HG03442 (cell line): ENCODE measurements at regions not wholly inside any gene's neighbourhood (a gene's known extent, or its start where the extent isn't known, plus 50 kb on each side); places are given as distances from the start of the nearest gene placed in this dataset.
"Not testable (repeated sequence)": the region's sequence is repeated elsewhere in the genome, so short reads cannot be mapped to it uniquely, and the experiment has no call there.

Experiments used
- ATAC-seq: cut with Tn5 transposase; IDR thresholded peaks from one replicate; pipeline ENCODE4 v1.9.1; 2021; ENCODE audit warnings: mild to moderate bottlenecking, moderate library complexity; ENCODE audit not compliant: unreplicated experiment

DNA sequence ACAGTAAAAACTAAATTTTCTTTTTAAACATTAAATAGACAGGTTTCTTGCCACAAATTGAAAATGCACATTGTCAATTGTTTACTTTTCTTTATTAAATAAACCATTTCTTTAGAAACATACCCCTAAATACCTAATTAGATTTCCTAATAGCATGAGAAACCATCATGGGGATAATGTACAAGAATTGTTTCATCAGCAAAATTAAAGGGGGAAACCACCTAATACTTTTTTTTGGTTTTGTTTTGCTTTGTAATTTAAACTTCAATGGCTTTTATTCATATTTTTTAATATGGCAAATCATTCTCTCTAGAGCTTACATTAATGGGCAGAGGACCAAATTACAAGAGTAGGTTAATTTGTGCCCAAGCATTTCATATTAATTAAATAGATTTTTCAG, 987.9 kb downstream of the EPHA7 start:
- no peak for ATAC-seq

DNA sequence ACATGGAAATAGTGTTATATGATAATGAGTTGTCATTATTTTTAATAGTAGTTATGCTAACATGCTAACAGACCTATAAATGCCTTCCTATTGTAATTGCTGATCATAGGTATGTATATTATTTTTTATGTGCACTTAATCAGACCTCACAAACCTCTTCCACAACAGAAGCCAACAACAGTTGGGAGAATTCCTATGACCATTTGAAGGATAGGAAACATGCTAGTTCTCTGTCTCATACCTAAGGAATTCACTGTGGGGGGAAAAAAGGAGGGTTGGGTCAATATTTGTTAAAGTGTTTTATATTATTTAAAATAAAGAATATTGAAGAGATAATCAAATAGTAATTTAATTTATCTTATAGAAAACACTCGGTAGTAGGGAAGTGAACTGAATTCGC, 990.9 kb downstream of the EPHA7 start:
- no peak for ATAC-seq

DNA sequence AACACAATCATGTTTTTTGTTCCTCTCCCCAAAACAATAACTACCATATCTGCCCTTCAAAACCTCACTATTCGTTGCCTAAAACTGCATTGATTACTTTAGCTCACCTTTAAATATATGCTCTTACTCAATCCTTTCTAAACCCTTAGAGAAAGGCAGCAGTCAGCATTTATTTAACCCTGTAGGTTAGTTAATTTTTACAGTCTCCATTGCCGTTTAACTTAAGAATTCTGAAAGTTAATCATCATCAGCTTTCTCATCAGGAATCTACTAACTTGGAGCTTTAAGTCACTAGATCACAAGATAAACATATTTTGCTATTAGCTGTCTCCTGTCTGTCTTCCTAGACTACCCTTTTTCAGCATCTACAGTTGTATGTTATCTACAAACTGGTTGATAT, 991.9 kb downstream of the EPHA7 start:
- ATAC-seq, result no peak

DNA sequence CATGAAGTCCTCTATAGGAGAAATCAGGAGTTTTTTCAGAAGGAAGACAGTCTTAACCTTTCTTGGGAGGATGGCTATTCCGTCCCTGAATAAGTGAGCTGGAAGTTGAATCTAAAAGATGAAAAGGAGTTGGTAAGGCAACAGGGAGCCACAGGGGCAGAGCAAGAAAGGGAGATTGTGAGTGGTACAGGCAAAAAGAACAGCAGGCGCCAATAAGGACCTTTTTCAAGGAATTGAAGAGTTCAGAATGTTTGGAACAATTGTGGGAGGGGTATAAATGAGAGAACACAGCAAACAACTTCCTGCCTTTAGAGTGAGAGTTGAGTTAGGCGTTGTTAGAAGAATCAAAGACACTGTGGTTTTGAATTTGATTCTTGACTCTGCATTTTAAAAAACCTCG, 1003.7 kb downstream of the EPHA7 start:
- no peak for ATAC-seq

DNA sequence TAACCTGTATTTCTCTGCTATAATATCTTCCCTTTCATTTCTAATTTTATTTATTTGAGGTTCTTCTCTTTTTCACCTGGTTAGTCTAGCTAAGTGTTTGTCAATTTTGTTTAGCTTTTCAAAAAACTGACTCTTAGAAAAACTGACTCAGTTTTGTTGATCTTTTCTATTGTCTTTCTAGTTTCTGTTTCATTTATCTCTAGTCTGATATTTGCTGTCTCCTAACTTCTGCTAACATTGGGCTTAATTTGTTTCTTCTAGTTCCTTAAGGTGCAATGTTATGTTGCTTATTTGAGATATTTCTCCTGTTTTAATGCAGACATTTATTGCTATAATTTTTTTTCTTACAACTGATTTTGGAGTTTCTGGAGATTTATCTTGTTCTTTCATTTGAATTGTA, 1011.0 kb downstream of the EPHA7 start:
- no peak for ATAC-seq

DNA sequence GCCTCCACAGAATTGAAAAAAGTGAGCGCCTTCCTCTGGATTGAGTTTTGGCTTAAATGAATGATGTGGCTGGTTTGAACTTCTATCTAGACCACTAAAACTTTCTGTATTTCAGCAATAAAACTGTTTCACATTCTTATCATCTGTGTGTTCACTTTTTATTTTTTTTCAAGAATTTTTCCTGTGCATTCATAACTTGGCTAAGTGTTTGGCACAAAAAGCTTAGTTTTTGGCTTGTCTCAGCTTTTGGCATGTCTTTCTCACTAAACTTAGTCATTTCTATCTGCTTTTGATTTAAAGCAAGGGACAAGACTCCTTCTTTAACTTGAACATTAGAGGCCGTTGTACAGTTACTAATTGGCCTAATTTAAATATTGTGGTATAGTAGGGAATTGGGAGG, 1015.1 kb downstream of the EPHA7 start:
- no peak for ATAC-seq

DNA sequence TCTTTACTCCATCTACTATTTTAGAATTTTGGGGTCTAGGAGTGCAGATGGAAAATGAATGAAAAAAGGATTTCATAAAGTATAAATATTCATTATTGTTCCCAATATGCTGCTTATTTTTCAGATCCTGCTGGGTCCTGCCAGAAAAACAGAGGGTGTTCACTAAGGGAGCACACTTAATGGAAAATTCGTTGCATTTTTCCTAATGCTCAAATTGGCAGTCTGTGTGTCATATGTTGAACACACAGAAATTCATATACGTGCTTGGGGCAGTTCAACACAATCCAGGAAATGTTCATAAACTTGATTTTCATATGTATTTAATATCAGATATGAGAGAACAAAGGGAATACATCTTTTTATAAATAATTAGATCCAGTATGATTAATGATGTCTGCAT, 1019.4 kb downstream of the EPHA7 start:
- no peak for ATAC-seq

DNA sequence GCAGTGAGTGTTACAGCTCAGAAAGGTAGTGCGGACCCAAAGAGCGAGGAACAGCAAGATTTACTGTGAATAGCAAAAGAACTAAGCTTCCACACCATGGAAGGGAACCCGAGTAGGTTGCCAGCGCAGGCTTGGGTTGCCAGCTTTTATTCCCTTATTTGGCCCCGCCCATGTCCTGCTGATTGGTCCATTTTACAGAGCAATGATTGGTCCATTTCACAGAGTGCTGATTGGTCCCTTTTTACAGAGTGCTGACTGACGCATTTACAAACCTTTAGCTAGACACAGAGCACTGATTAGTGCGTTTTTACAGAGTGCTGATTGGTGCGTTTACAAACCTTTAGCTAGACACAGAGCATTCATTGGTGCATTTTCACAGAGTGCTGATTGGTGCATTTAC, 1030.7 kb downstream of the EPHA7 start:
- not testable (repeated sequence) for ATAC-seq

DNA sequence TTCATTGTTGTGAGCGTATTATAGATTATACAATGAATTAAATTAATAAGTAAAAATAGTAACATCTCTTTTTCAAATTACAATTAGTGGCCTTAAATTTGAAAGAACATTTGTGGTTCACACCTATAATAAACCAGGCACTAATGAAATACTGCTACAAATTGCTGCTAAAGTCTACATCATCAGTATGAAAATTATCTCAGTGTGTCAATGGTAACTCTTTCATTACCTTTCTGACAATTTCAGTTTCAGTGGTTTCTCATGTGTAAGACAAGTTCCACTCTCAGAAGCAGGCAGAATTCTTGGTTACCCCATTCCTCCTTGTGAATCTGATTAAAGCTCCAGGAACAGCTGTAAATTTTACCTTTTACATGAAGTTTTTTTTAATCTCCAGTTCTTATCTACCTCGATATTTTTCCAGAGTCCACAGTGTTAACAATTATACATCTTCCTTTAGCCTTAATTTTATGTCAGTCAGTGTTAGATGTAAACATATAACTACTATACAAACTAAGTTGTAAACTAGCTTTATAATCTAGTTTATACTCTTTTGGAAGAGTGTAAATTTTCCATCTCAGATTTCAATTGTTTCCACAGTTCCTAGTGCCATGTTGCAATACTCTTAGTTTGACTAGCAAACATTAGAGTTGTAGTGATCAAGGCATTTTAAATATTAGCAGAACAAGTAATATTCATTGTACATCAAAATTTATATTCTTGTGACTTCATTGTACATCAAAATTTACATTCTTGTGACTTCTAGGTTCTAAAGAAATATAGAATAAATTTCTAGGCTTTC, 1038.4 kb downstream of the EPHA7 start:
- no peak for ATAC-seq

DNA sequence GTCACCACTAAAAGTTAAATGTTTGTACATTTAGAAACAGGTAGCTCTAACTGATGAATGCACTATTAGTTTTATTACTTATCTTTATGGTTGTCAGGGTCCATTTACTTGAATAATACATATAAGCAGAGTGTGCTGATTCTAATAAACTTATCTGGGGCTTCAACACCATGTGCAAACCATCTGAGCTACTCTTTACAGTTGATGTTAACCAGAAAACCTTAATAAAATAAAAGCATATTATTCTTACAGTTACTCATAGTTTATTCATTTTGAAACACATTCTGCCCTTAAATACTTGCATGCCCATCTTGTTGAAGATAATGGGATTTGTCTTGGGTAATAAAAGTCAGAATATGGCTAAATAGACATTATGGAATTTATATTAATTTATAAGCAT, 1042.2 kb downstream of the EPHA7 start:
- no peak for ATAC-seq

DNA sequence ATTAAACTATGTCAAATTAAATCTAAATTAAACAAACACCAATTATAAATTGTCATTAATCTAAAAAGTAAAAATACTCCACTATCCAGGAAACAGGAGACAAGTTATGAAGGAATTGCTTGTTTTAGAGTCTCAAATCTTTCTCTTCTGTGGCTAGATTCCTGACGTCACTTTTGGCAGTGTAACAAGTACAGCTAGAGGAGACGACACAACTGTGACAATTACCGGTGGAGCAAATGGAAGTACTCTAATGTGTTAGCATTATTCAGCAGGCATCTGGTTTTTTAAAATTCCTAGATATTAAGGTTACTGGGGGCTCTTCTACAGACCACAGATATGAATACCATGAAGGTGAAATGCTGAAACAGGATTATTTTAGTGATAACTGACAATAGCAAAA, 1042.7 kb downstream of the EPHA7 start:
- no peak for ATAC-seq

DNA sequence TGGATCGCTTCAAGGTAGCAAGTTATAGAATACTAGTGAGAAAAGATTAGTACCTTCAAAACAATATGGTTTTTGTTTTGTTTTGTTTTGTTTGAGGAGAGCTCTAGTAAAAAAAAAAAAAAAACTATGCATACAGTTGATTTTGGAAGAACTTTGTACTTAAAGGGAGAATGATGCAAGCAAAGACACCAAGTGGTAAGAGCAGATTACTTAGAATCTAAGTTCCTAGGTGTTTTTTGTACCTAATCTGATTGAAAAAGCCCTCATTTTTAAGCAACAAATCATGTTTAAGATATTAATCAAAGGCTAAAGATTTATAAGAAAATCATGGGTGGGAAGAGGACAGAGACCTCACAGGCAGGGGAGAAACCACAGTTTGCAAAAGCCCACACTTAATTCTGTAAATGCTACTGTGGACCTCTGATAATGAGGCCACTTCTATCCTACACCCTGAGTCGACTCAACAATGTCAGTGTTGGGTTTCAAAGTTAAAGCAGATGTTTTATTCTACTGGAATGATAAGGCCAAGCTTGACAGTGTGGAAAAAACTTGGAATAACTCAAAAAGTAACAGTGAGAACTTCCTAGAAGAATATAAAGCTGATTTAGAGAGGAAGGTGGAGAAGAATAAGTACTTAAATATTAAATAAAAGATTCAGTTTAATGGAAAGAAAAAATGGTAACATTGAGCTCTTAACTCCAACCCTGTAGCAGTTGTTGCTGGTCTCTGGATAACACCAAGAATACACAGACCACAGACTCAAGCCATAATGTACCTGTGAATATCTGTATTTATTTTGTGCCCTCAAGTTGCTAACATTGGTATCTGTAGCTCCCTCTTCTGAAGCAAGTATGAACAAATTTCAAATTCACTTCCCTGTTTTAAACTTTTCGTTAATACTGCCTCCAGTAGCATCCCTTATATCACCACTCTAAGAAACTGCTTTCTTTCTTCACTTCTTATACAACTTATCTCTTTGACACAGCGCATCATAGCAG, 1047.8 kb downstream of the EPHA7 start:
- no peak for ATAC-seq

DNA sequence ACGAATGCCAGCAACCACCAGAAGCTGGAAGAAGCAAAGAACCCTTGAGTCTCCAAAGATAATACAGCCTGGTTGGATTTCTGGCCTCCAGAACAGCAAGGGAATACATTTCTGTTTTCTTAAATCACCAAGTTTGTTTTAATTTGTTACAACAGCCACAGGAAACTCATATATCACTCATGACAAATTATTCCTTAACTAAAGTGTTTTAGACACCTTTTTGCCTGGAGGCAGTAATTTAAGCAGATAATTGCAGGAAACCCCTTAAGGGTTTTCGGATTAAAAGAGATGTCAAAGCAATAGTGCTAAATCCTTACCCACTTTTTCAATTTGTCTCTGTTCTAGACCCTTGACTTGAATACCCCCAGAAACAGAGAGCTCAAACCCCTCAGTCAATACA, 1050.0 kb downstream of the EPHA7 start:
- ATAC-seq, result no peak

DNA sequence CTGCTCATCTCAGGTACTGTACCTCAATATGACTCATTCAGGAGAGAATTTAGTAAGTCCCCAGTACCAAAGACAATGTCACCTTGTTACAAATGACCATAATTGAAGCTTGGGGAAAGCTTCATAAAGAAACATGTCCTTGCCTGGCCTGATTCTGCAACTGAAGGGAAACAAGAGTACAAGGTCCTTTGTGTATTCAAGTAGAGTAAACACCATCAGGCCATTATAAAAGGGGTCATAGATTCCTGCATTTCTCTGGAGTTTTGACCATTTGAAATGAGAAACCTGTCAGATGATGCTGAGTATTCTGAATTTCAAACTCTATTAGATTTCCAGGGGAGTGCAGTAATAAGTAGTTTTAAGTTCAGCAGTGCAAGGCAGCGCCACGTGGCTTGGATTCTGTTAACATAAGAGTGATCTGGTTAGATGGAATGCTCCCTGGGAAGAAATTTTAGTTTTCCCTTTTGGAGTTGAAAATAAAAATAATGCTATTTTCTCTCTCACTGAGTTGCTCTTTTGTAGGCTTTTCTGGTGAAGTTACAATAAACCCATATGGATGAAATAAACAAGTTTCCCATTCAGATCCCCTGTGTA, 1054.3 kb downstream of the EPHA7 start:
- no peak for ATAC-seq

DNA sequence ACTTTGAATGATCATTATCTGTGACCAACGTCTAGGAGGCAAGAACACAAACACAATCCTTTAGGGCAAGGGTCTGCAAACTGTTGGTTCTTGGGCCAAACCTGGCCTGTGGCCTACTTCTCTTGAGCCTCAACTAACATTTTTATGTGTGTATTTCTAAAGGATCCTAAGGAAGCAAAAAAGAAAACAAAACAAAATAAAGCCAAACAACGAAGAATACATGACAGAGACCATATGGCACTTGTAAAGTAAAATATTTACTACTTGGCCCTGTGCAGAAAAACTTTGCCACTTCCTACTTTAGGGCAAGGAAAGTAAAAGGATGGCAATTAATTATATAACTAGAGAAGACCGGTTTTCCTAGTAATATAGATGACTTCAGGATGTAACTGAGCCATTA, 1056.2 kb downstream of the EPHA7 start:
- no peak for ATAC-seq

DNA sequence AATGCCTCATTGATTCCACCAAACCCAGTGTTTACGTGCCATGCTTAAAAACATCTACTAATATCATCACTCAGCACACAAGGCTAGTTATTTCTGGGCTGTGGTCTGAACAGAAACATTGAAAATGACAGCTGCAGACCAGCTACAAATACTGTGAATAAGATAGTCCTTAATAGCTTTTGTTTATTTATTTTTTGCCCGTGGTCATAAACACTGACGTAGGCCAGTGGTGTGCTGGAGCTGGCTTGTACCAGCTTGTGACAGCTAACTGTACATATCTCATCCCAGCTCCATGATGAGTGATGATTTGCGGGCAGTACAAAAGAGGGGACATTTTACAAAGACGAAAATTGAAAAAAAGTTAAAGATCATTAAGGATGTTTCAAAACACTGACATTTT, 1057.0 kb downstream of the EPHA7 start:
- ATAC-seq, result no peak

DNA sequence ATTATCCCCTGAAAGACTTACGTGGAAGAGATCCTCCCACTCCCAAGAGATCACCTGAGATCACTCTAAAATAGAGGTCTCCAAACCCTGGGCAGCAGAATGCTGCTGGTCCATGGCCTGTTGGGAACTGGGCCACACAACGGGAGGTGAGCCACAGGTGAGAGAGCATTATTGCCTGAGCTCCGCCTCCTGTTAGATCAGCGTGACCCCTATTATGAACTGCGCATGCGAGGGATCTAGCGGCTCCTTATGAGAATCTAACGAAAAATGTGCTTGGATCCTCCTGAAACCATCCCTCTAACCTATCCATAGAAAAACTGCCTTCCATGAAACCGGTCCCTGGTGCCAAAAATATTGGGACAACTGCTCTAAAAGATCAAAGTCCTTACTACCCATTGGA, 1057.4 kb downstream of the EPHA7 start:
- ATAC-seq, result no peak

DNA sequence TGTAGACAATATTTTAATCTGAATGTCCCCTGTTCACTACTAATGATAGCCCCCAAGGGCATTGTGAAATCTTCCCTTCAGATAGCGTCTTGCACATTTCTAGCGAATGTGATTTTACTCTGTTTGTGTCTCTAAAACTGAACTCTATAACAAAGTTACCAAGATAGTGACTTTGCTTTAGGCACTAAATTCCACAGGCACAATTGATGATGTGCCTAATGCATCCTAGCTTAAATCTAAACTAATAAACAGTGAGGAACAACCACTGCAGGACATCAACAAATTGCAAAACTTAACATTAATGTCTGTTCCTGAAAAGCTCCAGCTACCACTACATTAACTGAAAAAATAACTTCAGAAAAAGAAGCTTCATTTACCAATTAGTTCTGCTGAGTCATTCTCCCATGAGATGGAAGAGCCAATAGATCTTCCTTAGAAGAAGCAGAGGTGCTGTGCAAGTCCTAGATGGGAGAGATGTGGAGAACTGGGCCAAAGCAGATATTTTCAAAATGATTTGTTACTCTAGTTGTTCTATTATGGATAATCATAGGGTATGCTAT, 1065.0 kb downstream of the EPHA7 start:
- no peak for ATAC-seq

DNA sequence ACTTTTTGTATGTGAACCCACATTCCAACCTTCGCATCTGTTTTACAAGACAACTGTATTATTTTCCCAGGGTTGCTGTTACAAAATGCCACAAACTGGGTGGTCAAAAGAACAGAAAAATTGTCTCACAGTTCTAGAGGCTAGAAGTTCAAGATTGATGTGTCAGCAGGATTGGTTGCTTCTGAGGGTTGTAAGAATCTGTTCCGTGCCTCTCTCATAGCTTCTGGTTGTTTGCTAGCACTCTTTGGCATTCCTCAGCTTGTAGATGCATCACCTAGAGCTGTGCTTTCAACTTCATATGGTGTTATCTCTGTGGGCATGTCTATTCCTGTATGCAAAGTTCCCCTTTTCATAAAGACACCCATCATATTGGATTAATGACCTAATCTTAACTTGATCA, 1067.2 kb downstream of the EPHA7 start:
- no peak for ATAC-seq

DNA sequence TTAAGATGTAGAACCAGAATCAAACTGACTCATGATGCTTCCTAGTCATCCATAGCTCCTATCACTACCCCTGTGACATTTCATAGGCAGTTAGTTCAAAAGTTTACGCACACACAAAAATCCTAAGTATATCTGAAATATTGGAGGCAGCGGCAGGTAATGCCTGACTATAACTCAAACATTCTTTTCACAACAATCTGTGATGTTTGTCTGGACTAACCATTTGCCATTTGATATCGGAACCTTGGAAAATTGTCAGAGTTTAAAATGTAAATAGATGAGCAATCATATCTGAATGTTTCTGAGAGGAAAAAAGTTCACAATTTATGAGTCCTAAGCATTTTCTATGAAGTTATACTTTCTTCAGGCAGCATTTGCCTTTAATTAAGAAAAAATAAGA, 1078.2 kb downstream of the EPHA7 start:
- ATAC-seq, result no peak

DNA sequence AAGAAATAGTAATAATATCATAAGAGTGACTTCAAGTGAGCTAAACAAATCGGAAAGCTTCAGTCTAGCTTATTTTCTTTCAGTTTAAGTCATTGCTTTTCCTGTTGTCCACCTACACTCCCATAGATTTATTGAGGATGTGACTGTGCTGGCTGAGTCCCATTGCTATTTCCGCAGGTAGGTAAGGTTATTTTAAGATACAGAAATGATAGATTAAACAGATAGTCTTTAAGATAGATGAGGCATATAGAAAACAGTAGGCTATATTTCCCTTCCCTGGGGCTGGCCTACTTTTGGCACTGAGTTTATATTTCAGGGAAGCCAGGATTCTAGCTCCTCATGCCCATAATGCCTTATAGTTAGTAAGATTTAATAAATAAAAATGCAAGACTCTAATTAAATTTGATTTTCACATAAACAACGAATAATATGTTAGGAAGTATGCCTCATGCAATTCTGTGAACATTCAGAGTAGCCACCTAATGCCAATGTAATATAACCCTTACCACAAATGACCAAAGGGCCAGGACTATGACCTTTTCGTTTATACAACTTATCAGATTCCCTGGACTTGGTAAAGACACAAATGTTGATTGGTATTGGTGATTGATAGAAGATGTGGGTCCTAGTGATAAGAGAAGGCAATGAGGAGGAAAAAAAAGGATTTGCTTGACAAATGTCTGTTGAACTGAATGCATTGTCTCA, 1079.3 kb downstream of the EPHA7 start:
- no peak for ATAC-seq
